ENCODE measurements at regions not wholly inside any gene's neighbourhood (a gene's known extent, or its start where the extent isn't known, plus 50 kb on each side); places are given as distances from the start of the nearest gene placed in this dataset.

GRCh38 chr5:148910686-148911361, 84.4 kb downstream of the ADRB2 start:
- peak; percentile 81 for ATAC-seq
- intact Hi-C loops (cut with DNase I, micrococcal nuclease) = no loop called here
- peaks cover 14% of the 10 kb centered on the region for H3K4me1 ChIP-seq (ENCODE audit: low read depth)
- no peaks in the 10 kb centered on the region for H3K9me3 ChIP-seq
- peak; percentile 50 to 71 (median 68) for DNase-seq
- TF ChIP-seq CTCF (IDR thresholded peaks at IDR 0.05) = no peak
- H3K36me3 ChIP-seq (ENCODE audit: low read depth) = no peaks in the 10 kb centered on the region
- H3K4me3 ChIP-seq = no peak overlapping the region

- DNase-seq (no peak), ATAC-seq (no peak)
- H3K9me3 ChIP-seq = no peaks in the 10 kb centered on the region
- intact Hi-C loops (cut with DNase I, micrococcal nuclease) = no loop called here
- no peak for TF ChIP-seq CTCF (IDR thresholded peaks at IDR 0.05)
- peaks cover 14% of the 10 kb centered on the region for H3K4me1 ChIP-seq (ENCODE audit: low read depth)
- H3K36me3 ChIP-seq (ENCODE audit: low read depth) = no peaks in the 10 kb centered on the region
- H3K4me3 ChIP-seq = no peak overlapping the region
Measured at GRCh38 chr5:148911386-148911785, 85.0 kb downstream of the ADRB2 start.

GRCh38 chr5:148912146-148912545, 85.7 kb downstream of the ADRB2 start:
- Histone ChIP-seq H3K36me3 (ENCODE audit: low read depth) (no peaks in the 10 kb centered on the region), H3K9me3 (no peaks in the 10 kb centered on the region), H3K4me1 (ENCODE audit: low read depth) (peaks cover 14% of the 10 kb centered on the region), H3K4me3 (no peak overlapping the region)
- no peak for DNase-seq
- ATAC-seq = no peak
- intact Hi-C loops (cut with DNase I, micrococcal nuclease) = no loop called here
- no peak for TF ChIP-seq CTCF (IDR thresholded peaks at IDR 0.05)

- no peaks in the 10 kb centered on the region for H3K9me3 ChIP-seq
- intact Hi-C loops (cut with DNase I, micrococcal nuclease) = no loop called here
- no peak overlapping the region for H3K4me3 ChIP-seq
- TF ChIP-seq CTCF (IDR thresholded peaks at IDR 0.05) = no peak
- no peak for DNase-seq
- no peaks in the 10 kb centered on the region for H3K36me3 ChIP-seq (ENCODE audit: low read depth)
- no peak for ATAC-seq
- peaks cover 14% of the 10 kb centered on the region for H3K4me1 ChIP-seq (ENCODE audit: low read depth)
Measured at GRCh38 chr5:148912714-148913398, 86.4 kb downstream of the ADRB2 start.

- H3K9me3 ChIP-seq = no peaks in the 10 kb centered on the region
- H3K4me1 ChIP-seq (ENCODE audit: low read depth) = peaks cover 14% of the 10 kb centered on the region
- no peak for ATAC-seq
- H3K36me3 ChIP-seq (ENCODE audit: low read depth) = no peaks in the 10 kb centered on the region
- intact Hi-C loops (cut with DNase I, micrococcal nuclease) = no loop called here
- H3K4me3 ChIP-seq = no peak overlapping the region
- DNase-seq = no peak
- TF ChIP-seq CTCF (IDR thresholded peaks at IDR 0.05) = no peak
Measured at GRCh38 chr5:148913493-148913892, 87.1 kb downstream of the ADRB2 start.
